ENCODE measurements at regions not wholly inside any gene's neighbourhood (a gene's known extent, or its start where the extent isn't known, plus 50 kb on each side); places are given as distances from the start of the nearest gene placed in this dataset.

DNA sequence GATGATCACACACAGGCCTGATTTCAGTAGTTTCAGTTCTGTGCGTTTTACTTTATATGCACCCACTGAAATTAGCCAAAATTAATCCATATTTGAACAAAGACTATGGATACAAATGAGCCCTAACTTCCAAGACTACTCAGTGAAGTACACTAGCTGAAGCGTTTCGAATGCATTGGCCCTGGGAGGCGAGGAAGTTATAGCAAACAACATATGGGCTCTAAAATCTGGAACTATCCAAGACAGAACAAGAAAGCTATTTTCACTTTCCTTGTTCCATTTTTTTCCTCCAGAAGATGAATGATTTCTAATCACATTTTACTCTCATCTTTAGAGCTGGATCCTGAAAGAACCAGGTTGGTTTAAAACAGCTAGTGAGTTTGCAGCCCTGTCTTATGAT, 399.4 kb upstream of the HNRNPA3 start:
- TF ChIP-seq, protein P1, sequence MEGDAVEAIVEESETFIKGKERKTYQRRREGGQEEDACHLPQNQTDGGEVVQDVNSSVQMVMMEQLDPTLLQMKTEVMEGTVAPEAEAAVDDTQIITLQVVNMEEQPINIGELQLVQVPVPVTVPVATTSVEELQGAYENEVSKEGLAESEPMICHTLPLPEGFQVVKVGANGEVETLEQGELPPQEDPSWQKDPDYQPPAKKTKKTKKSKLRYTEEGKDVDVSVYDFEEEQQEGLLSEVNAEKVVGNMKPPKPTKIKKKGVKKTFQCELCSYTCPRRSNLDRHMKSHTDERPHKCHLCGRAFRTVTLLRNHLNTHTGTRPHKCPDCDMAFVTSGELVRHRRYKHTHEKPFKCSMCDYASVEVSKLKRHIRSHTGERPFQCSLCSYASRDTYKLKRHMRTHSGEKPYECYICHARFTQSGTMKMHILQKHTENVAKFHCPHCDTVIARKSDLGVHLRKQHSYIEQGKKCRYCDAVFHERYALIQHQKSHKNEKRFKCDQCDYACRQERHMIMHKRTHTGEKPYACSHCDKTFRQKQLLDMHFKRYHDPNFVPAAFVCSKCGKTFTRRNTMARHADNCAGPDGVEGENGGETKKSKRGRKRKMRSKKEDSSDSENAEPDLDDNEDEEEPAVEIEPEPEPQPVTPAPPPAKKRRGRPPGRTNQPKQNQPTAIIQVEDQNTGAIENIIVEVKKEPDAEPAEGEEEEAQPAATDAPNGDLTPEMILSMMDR (conservative IDR thresholded peaks at IDR 0.05; ENCODE audit: low read length): no peak
- no peak for TF ChIP-seq EZH2phosphoT487 (IDR thresholded peaks at IDR 0.05; ENCODE audit: borderline replicate concordance, low read depth, low read length)
